ENCODE measurements at regions not wholly inside any gene's neighbourhood (a gene's known extent, or its start where the extent isn't known, plus 50 kb on each side); places are given as distances from the start of the nearest gene placed in this dataset.
"Not testable (repeated sequence)": the region's sequence is repeated elsewhere in the genome, so short reads cannot be mapped to it uniquely, and the experiment has no call there.

GRCh38 chrX:138986866-138987265 lies 275.3 kb upstream of the FGF13 start:
- no peak for TF ChIP-seq CTCF (IDR thresholded peaks at IDR 0.05; ENCODE audit: poor library complexity, severe bottlenecking)
- H3K9me3 ChIP-seq (ENCODE audit: severe bottlenecking) = no peaks in the 10 kb centered on the region

GRCh38 chrX:138986235-138986634 lies 274.7 kb upstream of the FGF13 start:
- no peaks in the 10 kb centered on the region for H3K4me1 ChIP-seq (ENCODE audit: insufficient read depth, poor library complexity, severe bottlenecking)
- H3K9me3 ChIP-seq (ENCODE audit: severe bottlenecking) = no peaks in the 10 kb centered on the region
- H3K27me3 ChIP-seq (ENCODE audit: insufficient read depth, poor library complexity, severe bottlenecking) = no peaks in the 10 kb centered on the region
- DNase-seq (ENCODE audit: low spot score) = no peak
- TF ChIP-seq CTCF (IDR thresholded peaks at IDR 0.05; ENCODE audit: poor library complexity, severe bottlenecking) = no peak
- H3K4me3 ChIP-seq (ENCODE audit: severe bottlenecking) = no peak overlapping the region
- 0 out of 3 replicates have a peak, but pooled peaks have one; percentile 25 for ATAC-seq (ENCODE audit: low read depth)
- no peaks in the 10 kb centered on the region for H3K36me3 ChIP-seq (ENCODE audit: low read depth)
- H3K27ac ChIP-seq (ENCODE audit: poor library complexity, severe bottlenecking) = no peak overlapping the region

More at GRCh38 chrX:138986866-138987265, 275.3 kb upstream of the FGF13 start:
- Histone ChIP-seq H3K4me1 (ENCODE audit: insufficient read depth, poor library complexity, severe bottlenecking) (no peaks in the 10 kb centered on the region), H3K4me3 (ENCODE audit: severe bottlenecking) (no peak overlapping the region), H3K36me3 (ENCODE audit: low read depth) (no peaks in the 10 kb centered on the region), H3K27ac (ENCODE audit: poor library complexity, severe bottlenecking) (no peak overlapping the region), H3K27me3 (ENCODE audit: insufficient read depth, poor library complexity, severe bottlenecking) (no peaks in the 10 kb centered on the region)
- DNase-seq (ENCODE audit: low spot score) (no peak), ATAC-seq (ENCODE audit: low read depth) (peak; percentile 38; the same call in 1 of the 3 replicates)

GRCh38 chrX:138982365-138982764 lies 270.8 kb upstream of the FGF13 start:
- H3K4me1 ChIP-seq (ENCODE audit: insufficient read depth, poor library complexity, severe bottlenecking) = no peaks in the 10 kb centered on the region
- no peak for TF ChIP-seq CTCF (IDR thresholded peaks at IDR 0.05; ENCODE audit: poor library complexity, severe bottlenecking)
- ATAC-seq (ENCODE audit: low read depth) (no peak), DNase-seq (ENCODE audit: low spot score) (no peak)
- H3K9me3 ChIP-seq (ENCODE audit: severe bottlenecking) = no peaks in the 10 kb centered on the region
- H3K27me3 ChIP-seq (ENCODE audit: insufficient read depth, poor library complexity, severe bottlenecking) = no peaks in the 10 kb centered on the region
- H3K4me3 ChIP-seq (ENCODE audit: severe bottlenecking) = no peak overlapping the region
- no peak overlapping the region for H3K27ac ChIP-seq (ENCODE audit: poor library complexity, severe bottlenecking)
- H3K36me3 ChIP-seq (ENCODE audit: low read depth) = no peaks in the 10 kb centered on the region

DNA sequence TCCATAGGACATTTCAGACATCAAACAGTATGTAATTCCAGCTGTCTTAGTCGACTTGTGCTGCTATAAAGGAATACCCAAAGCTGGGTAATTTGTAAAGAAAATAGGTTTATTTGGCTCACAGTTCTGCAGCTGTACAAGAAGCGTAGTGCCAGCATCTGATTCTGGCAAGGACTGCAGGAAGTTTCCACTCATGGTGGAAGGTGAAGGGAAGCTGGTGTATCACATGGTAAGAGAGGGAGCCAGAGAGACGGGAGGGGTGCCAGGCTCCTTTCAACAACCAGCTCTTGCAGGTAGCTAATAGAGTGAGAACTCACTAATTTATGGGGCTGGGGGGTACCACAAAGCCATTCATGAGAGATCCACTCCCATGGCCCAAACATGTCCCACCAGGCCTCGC lies 253.0 kb upstream of the FGF13 start:
- no peak for TF ChIP-seq CTCF (IDR thresholded peaks at IDR 0.05; ENCODE audit: poor library complexity, severe bottlenecking)
- no peaks in the 10 kb centered on the region for H3K4me1 ChIP-seq (ENCODE audit: insufficient read depth, poor library complexity, severe bottlenecking)
- DNase-seq (ENCODE audit: low spot score) (no peak), ATAC-seq (ENCODE audit: low read depth) (no peak)
- no peak overlapping the region for H3K4me3 ChIP-seq (ENCODE audit: severe bottlenecking)
- no peaks in the 10 kb centered on the region for H3K27me3 ChIP-seq (ENCODE audit: insufficient read depth, poor library complexity, severe bottlenecking)
- H3K27ac ChIP-seq (ENCODE audit: poor library complexity, severe bottlenecking) = no peak overlapping the region
- H3K9me3 ChIP-seq (ENCODE audit: severe bottlenecking) = no peaks in the 10 kb centered on the region
- H3K36me3 ChIP-seq (ENCODE audit: low read depth) = no peaks in the 10 kb centered on the region

DNA sequence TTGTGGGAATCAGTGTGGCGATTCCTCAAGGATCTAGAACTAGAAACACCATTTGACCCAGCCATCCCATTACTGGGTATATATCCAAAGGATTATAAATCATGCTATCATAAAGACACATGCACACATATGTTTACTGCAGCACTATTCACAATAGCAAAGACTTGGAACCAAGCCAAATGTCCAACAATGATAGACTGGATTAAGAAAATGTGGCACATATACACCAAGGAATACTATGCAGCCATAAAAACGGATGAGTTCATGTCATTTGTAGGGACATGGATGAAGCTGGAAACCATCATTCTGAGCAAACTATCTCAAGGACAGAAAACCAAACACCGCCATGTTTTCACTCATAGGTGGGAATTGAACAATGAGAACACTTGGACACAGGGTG lies 250.9 kb upstream of the FGF13 start:
- not testable (repeated sequence) for H3K4me3 ChIP-seq (ENCODE audit: severe bottlenecking); H3K27me3 ChIP-seq (ENCODE audit: insufficient read depth, poor library complexity, severe bottlenecking); DNase-seq (ENCODE audit: low spot score)

More for the DNA sequence above, 250.9 kb upstream of the FGF13 start:
- not testable (repeated sequence) for ATAC-seq (ENCODE audit: low read depth); H3K36me3 ChIP-seq (ENCODE audit: low read depth); H3K4me1 ChIP-seq (ENCODE audit: insufficient read depth, poor library complexity, severe bottlenecking); H3K9me3 ChIP-seq (ENCODE audit: severe bottlenecking); H3K27ac ChIP-seq (ENCODE audit: poor library complexity, severe bottlenecking)

Measured in RWPE2 (cell line).